Dedifferentiated amniotic fluid mesenchymal stem cell (primary cell): ENCODE measurements at regions not wholly inside any gene's neighbourhood (a gene's known extent, or its start where the extent isn't known, plus 50 kb on each side); places are given as distances from the start of the nearest gene placed in this dataset.

ENCODE experiments used
- DNase-seq: peaks from one replicate; pipeline ENCODE4 v3.0.0-alpha.2; 2016; ENCODE audit errors: extremely low spot score

- no peak for DNase-seq
Observed at GRCh38 chr18:40810372-40810771, 1144.7 kb upstream of the PIK3C3 start.

- DNase-seq, result no peak
Observed at GRCh38 chr18:40789286-40789685, 1165.7 kb upstream of the PIK3C3 start.

- no peak for DNase-seq
Observed at GRCh38 chr18:40782453-40783130, 1172.4 kb upstream of the PIK3C3 start.

- DNase-seq, result no peak
Observed at GRCh38 chr18:40769786-40770185, 1185.2 kb upstream of the PIK3C3 start.

- DNase-seq, result no peak
Observed at GRCh38 chr18:40760251-40760650, 1194.8 kb upstream of the PIK3C3 start.

- DNase-seq, result no peak
Observed at GRCh38 chr18:40754477-40754876, 1200.6 kb upstream of the PIK3C3 start.

GRCh38 chr18:40752316-40752715 is 1202.7 kb upstream of the PIK3C3 start:
- DNase-seq, result no peak

GRCh38 chr18:40751186-40751585 is 1203.8 kb upstream of the PIK3C3 start:
- no peak for DNase-seq

- no peak for DNase-seq
Observed at GRCh38 chr18:40739029-40739428, 1216.0 kb upstream of the PIK3C3 start.

GRCh38 chr18:40738321-40738880 is 1216.6 kb upstream of the PIK3C3 start:
- DNase-seq, result no peak

GRCh38 chr18:40708726-40709125 is 1246.3 kb upstream of the PIK3C3 start:
- DNase-seq, result no peak

- no peak for DNase-seq
Observed at GRCh38 chr18:40707797-40708196, 1247.2 kb upstream of the PIK3C3 start.

- DNase-seq, result no peak
Observed at GRCh38 chr18:40698129-40698528, 1256.9 kb upstream of the PIK3C3 start.

- no peak for DNase-seq
Observed at GRCh38 chr18:40695526-40695925, 1259.5 kb upstream of the PIK3C3 start.

- DNase-seq, result peak; percentile 25
Observed at GRCh38 chr18:40692871-40693270, 1262.2 kb upstream of the PIK3C3 start.

- no peak for DNase-seq
Observed at GRCh38 chr18:40690062-40690461, 1265.0 kb upstream of the PIK3C3 start.

GRCh38 chr18:40687399-40687798 is 1267.6 kb upstream of the PIK3C3 start:
- peak; percentile 15 for DNase-seq

- no peak for DNase-seq
Observed at GRCh38 chr18:40686836-40687235, 1268.2 kb upstream of the PIK3C3 start.

GRCh38 chr18:40685219-40685618 is 1269.8 kb upstream of the PIK3C3 start:
- DNase-seq, result no peak

GRCh38 chr18:40678318-40678717 is 1276.7 kb upstream of the PIK3C3 start:
- no peak for DNase-seq

GRCh38 chr18:40676668-40677067 is 1278.4 kb upstream of the PIK3C3 start:
- DNase-seq, result no peak

- DNase-seq, result no peak
Observed at GRCh38 chr18:40673150-40673549, 1281.9 kb upstream of the PIK3C3 start.

- DNase-seq, result no peak
Observed at GRCh38 chr18:40672590-40672989, 1282.4 kb upstream of the PIK3C3 start.
